Fibroblast of the conjunctiva (primary cell): ENCODE measurements at regions not wholly inside any gene's neighbourhood (a gene's known extent, or its start where the extent isn't known, plus 50 kb on each side); places are given as distances from the start of the nearest gene placed in this dataset.
"Not testable (repeated sequence)": the region's sequence is repeated elsewhere in the genome, so short reads cannot be mapped to it uniquely, and the experiment has no call there.

Source experiments
- DNase-seq: peaks from one replicate; pipeline ENCODE4 v3.0.0-alpha.2; 2010; ENCODE audit warnings: low read depth

- no peak for DNase-seq
Observed at GRCh38 chr2:14752295-14752694, 119.8 kb downstream of the LRATD1 start.

- no peak for DNase-seq
Observed at GRCh38 chr2:14756122-14756541, 123.6 kb downstream of the LRATD1 start.

GRCh38 chr2:14756981-14757657 is 124.6 kb downstream of the LRATD1 start:
- DNase-seq = peak; percentile 67

GRCh38 chr2:14759082-14759481 is 126.6 kb downstream of the LRATD1 start:
- no peak for DNase-seq

GRCh38 chr2:14760169-14760568 is 127.7 kb downstream of the LRATD1 start:
- DNase-seq = no peak

- no peak for DNase-seq
Observed at GRCh38 chr2:14761118-14761517, 128.6 kb downstream of the LRATD1 start.

- no peak for DNase-seq
Observed at GRCh38 chr2:14773696-14774095, 141.2 kb downstream of the LRATD1 start.

GRCh38 chr2:14774436-14774968 is 142.0 kb downstream of the LRATD1 start:
- no peak for DNase-seq

- DNase-seq = no peak
Observed at GRCh38 chr2:14776216-14776615, 143.7 kb downstream of the LRATD1 start.

GRCh38 chr2:14778015-14778414 is 145.5 kb downstream of the LRATD1 start:
- peak; percentile 6 for DNase-seq

GRCh38 chr2:14779252-14779651 is 146.7 kb downstream of the LRATD1 start:
- no peak for DNase-seq

GRCh38 chr2:14781142-14781541 is 148.6 kb downstream of the LRATD1 start:
- DNase-seq = no peak

GRCh38 chr2:14788814-14789213 is 156.3 kb downstream of the LRATD1 start:
- not testable (repeated sequence) for DNase-seq

GRCh38 chr2:14790041-14790640 is 157.6 kb downstream of the LRATD1 start:
- no peak for DNase-seq

- no peak for DNase-seq
Observed at GRCh38 chr2:14803994-14804393, 171.5 kb downstream of the LRATD1 start.

- no peak for DNase-seq
Observed at GRCh38 chr2:14804902-14805301, 172.4 kb downstream of the LRATD1 start.

GRCh38 chr2:14806613-14807012 is 174.1 kb downstream of the LRATD1 start:
- no peak for DNase-seq

GRCh38 chr2:14815201-14815600 is 182.7 kb downstream of the LRATD1 start:
- DNase-seq = no peak

- no peak for DNase-seq
Observed at GRCh38 chr2:14816069-14817060, 183.8 kb downstream of the LRATD1 start.

- DNase-seq = no peak
Observed at GRCh38 chr2:14817848-14818247, 185.3 kb downstream of the LRATD1 start.

GRCh38 chr2:14826518-14826917 is 194.0 kb downstream of the LRATD1 start:
- DNase-seq = no peak

GRCh38 chr2:14827226-14828023 is 194.9 kb downstream of the LRATD1 start:
- no peak for DNase-seq
